ENCODE measurements at regions not wholly inside any gene's neighbourhood (a gene's known extent, or its start where the extent isn't known, plus 50 kb on each side); places are given as distances from the start of the nearest gene placed in this dataset.

GRCh38 chr11:69562816-69563215 lies 78.1 kb upstream of the CCND1 start:
- Histone ChIP-seq H3K4ac (ENCODE audit: low read depth, low read length) (no peak overlapping the region), H3K36me3 (ENCODE audit: control insufficient read depth in 1 of 2, insufficient read depth in 2 of 2, low read length in 2 of 2) (no peaks in the 10 kb centered on the region), H3K9me3 (ENCODE audit: insufficient read depth, low read depth, low read length) (no peaks in the 10 kb centered on the region), H3K79me2 (ENCODE audit: control insufficient read depth, insufficient read depth, low read length, poor library complexity) (no peaks in the 10 kb centered on the region), H4K12ac (ENCODE audit: low read depth, low read length) (no peak overlapping the region), H3K23ac (ENCODE audit: low read length) (no peak overlapping the region), H2BK120ac (ENCODE audit: insufficient read depth, low read length, poor library complexity) (no peak overlapping the region), H3K27me3 (ENCODE audit: insufficient read depth, low read length) (no peaks in the 10 kb centered on the region), H4K8ac (ENCODE audit: low read depth, low read length) (no peak overlapping the region), H3K9ac (ENCODE audit: low read length) (no peak overlapping the region), H2BK5ac (ENCODE audit: low read depth, low read length, poor library complexity) (no peak overlapping the region), H3K27ac (ENCODE audit: low read depth, low read length) (no peak overlapping the region), H4K91ac (ENCODE audit: low read depth, low read length) (no peak overlapping the region), H3K4me1 (ENCODE audit: control insufficient read depth in 1 of 2, insufficient read depth in 2 of 2, low read length in 2 of 2) (peaks cover 15% of the 10 kb centered on the region in 2 experiments), H3K79me1 (ENCODE audit: low read length) (no peaks in the 10 kb centered on the region), H3K4me3 (ENCODE audit: low read depth, low read length) (no peak overlapping the region), H3K14ac (ENCODE audit: low read length) (no peak overlapping the region), H2AK5ac (ENCODE audit: low read length) (peak overlapping the region; percentile 24), H3K18ac (ENCODE audit: low read length) (no peak overlapping the region), H2BK12ac (ENCODE audit: low read length) (no peak overlapping the region), H3K4me2 (ENCODE audit: low read length) (no peak overlapping the region), H2AFZ (ENCODE audit: insufficient read depth, low read length, poor library complexity) (no peak overlapping the region)
- no CpG with 5 or more reads among the region's 4 CpGs for WGBS (ENCODE audit: extremely low coverage, insufficient coverage, insufficient read length)
- no peak for DNase-seq

GRCh38 chr11:69563306-69563705 lies 77.7 kb upstream of the CCND1 start:
- Histone ChIP-seq H3K18ac (ENCODE audit: low read length) (no peak overlapping the region), H3K27me3 (ENCODE audit: insufficient read depth, low read length) (no peaks in the 10 kb centered on the region), H4K91ac (ENCODE audit: low read depth, low read length) (no peak overlapping the region), H3K79me1 (ENCODE audit: low read length) (no peaks in the 10 kb centered on the region), H2AFZ (ENCODE audit: insufficient read depth, low read length, poor library complexity) (no peak overlapping the region), H4K8ac (ENCODE audit: low read depth, low read length) (no peak overlapping the region), H2BK5ac (ENCODE audit: low read depth, low read length, poor library complexity) (no peak overlapping the region), H3K9me3 (ENCODE audit: insufficient read depth, low read depth, low read length) (no peaks in the 10 kb centered on the region), H3K79me2 (ENCODE audit: control insufficient read depth, insufficient read depth, low read length, poor library complexity) (no peaks in the 10 kb centered on the region), H2BK120ac (ENCODE audit: insufficient read depth, low read length, poor library complexity) (no peak overlapping the region), H2AK5ac (ENCODE audit: low read length) (no peak overlapping the region), H4K12ac (ENCODE audit: low read depth, low read length) (no peak overlapping the region), H3K4ac (ENCODE audit: low read depth, low read length) (no peak overlapping the region), H3K27ac (ENCODE audit: low read depth, low read length) (no peak overlapping the region), H3K36me3 (ENCODE audit: control insufficient read depth in 1 of 2, insufficient read depth in 2 of 2, low read length in 2 of 2) (no peaks in the 10 kb centered on the region), H3K4me1 (ENCODE audit: control insufficient read depth in 1 of 2, insufficient read depth in 2 of 2, low read length in 2 of 2) (peaks cover 19 to 20% of the 10 kb centered on the region in 2 experiments), H3K4me2 (ENCODE audit: low read length) (no peak overlapping the region), H3K14ac (ENCODE audit: low read length) (no peak overlapping the region), H3K23ac (ENCODE audit: low read length) (no peak overlapping the region), H2BK12ac (ENCODE audit: low read length) (no peak overlapping the region), H3K4me3 (ENCODE audit: low read depth, low read length) (no peak overlapping the region), H3K9ac (ENCODE audit: low read length) (no peak overlapping the region)
- DNase-seq = no peak
- WGBS (ENCODE audit: extremely low coverage, insufficient coverage, insufficient read length) = no CpG with 5 or more reads among the region's 4 CpGs

- Histone ChIP-seq H3K79me2 (ENCODE audit: control insufficient read depth, insufficient read depth, low read length, poor library complexity) (no peaks in the 10 kb centered on the region), H3K27me3 (ENCODE audit: insufficient read depth, low read length) (no peaks in the 10 kb centered on the region)
Observed at GRCh38 chr11:69563946-69564775, 76.8 kb upstream of the CCND1 start.

GRCh38 chr11:69566001-69566400 lies 75.0 kb upstream of the CCND1 start:
- Histone ChIP-seq H2AFZ (ENCODE audit: insufficient read depth, low read length, poor library complexity) (no peak overlapping the region), H3K9me3 (ENCODE audit: insufficient read depth, low read depth, low read length) (no peaks in the 10 kb centered on the region), H3K4me1 (ENCODE audit: control insufficient read depth in 1 of 2, insufficient read depth in 2 of 2, low read length in 2 of 2) (peaks cover 12 to 14% of the 10 kb centered on the region in 2 experiments), H3K27me3 (ENCODE audit: insufficient read depth, low read length) (no peaks in the 10 kb centered on the region), H3K4me2 (ENCODE audit: low read length) (no peak overlapping the region), H3K79me2 (ENCODE audit: control insufficient read depth, insufficient read depth, low read length, poor library complexity) (no peaks in the 10 kb centered on the region), H3K79me1 (ENCODE audit: low read length) (no peaks in the 10 kb centered on the region), H3K14ac (ENCODE audit: low read length) (no peak overlapping the region), H3K27ac (ENCODE audit: low read depth, low read length) (no peak overlapping the region), H2BK12ac (ENCODE audit: low read length) (no peak overlapping the region), H3K36me3 (ENCODE audit: control insufficient read depth in 1 of 2, insufficient read depth in 2 of 2, low read length in 2 of 2) (no peaks in the 10 kb centered on the region), H4K8ac (ENCODE audit: low read depth, low read length) (no peak overlapping the region), H2AK5ac (ENCODE audit: low read length) (no peak overlapping the region), H3K4me3 (ENCODE audit: low read depth, low read length) (no peak overlapping the region), H2BK5ac (ENCODE audit: low read depth, low read length, poor library complexity) (no peak overlapping the region), H4K12ac (ENCODE audit: low read depth, low read length) (no peak overlapping the region), H2BK120ac (ENCODE audit: insufficient read depth, low read length, poor library complexity) (no peak overlapping the region), H3K9ac (ENCODE audit: low read length) (no peak overlapping the region), H4K91ac (ENCODE audit: low read depth, low read length) (no peak overlapping the region), H3K18ac (ENCODE audit: low read length) (no peak overlapping the region), H3K23ac (ENCODE audit: low read length) (no peak overlapping the region), H3K4ac (ENCODE audit: low read depth, low read length) (no peak overlapping the region)
- no peak for DNase-seq
- WGBS (ENCODE audit: extremely low coverage, insufficient coverage, insufficient read length) = no CpG with 5 or more reads among the region's 3 CpGs

More at GRCh38 chr11:69563946-69564775, 76.8 kb upstream of the CCND1 start:
- Histone ChIP-seq H2AFZ (ENCODE audit: insufficient read depth, low read length, poor library complexity) (no peak overlapping the region), H3K79me1 (ENCODE audit: low read length) (no peaks in the 10 kb centered on the region), H3K9me3 (ENCODE audit: insufficient read depth, low read depth, low read length) (no peaks in the 10 kb centered on the region), H3K4ac (ENCODE audit: low read depth, low read length) (no peak overlapping the region), H3K27ac (ENCODE audit: low read depth, low read length) (no peak overlapping the region), H2BK5ac (ENCODE audit: low read depth, low read length, poor library complexity) (no peak overlapping the region), H2BK12ac (ENCODE audit: low read length) (no peak overlapping the region), H3K18ac (ENCODE audit: low read length) (no peak overlapping the region), H2BK120ac (ENCODE audit: insufficient read depth, low read length, poor library complexity) (no peak overlapping the region), H3K4me3 (ENCODE audit: low read depth, low read length) (no peak overlapping the region), H3K9ac (ENCODE audit: low read length) (no peak overlapping the region), H4K12ac (ENCODE audit: low read depth, low read length) (no peak overlapping the region), H3K23ac (ENCODE audit: low read length) (no peak overlapping the region), H2AK5ac (ENCODE audit: low read length) (no peak overlapping the region), H4K91ac (ENCODE audit: low read depth, low read length) (no peak overlapping the region), H3K14ac (ENCODE audit: low read length) (no peak overlapping the region), H3K4me2 (ENCODE audit: low read length) (no peak overlapping the region), H3K4me1 (ENCODE audit: control insufficient read depth in 1 of 2, insufficient read depth in 2 of 2, low read length in 2 of 2) (peaks cover 14 to 17% of the 10 kb centered on the region in 2 experiments), H3K36me3 (ENCODE audit: control insufficient read depth in 1 of 2, insufficient read depth in 2 of 2, low read length in 2 of 2) (no peaks in the 10 kb centered on the region), H4K8ac (ENCODE audit: low read depth, low read length) (no peak overlapping the region)
- DNase-seq = peak; percentile 53 to 68
- WGBS (ENCODE audit: extremely low coverage, insufficient coverage, insufficient read length) = no CpG with 5 or more reads among the region's 10 CpGs

All from trophoblast cell (in vitro differentiated cells and primary cell).